SHP77 (cell line): ENCODE measurements at regions not wholly inside any gene's neighbourhood (a gene's known extent, or its start where the extent isn't known, plus 50 kb on each side); places are given as distances from the start of the nearest gene placed in this dataset.
"Not testable (repeated sequence)": the region's sequence is repeated elsewhere in the genome, so short reads cannot be mapped to it uniquely, and the experiment has no call there.

Experiments
- DNase-seq, 2 experiments: peaks; one replicate each; lab custom pipeline; 2025; lab: John Stamatoyannopoulos, UW

DNA sequence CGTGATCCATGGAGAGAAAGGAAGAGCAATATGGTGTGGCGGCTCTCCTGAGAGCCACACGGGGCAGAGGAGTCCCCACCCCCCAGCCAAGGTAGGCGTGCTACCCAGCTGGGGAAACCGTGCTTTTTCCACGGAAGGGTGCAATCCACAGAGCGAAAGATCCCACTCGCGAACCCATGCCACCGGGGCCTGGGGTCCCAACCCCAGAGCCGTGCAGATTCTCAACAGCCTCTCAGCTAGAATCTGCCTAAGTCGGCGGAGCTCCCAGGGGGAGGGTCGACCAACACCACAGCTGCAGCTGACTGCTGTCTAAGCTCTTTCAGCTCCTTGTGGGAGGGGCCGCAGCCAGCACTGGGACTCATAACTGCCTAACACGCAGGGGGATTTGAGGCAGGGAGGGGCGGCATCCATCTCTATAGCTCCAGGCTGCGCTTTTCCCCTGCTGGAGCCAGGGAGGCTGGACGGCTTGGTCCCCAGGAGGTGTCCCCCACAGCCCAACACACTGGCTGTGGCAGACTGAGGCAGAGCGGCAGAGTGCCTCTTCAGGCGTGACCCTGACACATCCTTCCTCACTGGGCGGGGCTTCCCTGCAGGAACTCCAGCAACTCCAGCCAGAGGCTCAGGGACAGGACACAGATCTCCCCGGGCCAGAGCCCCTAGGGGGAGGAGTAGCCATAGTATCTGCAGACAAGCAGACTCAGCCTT, 107.6 kb upstream of the ZBTB20 start:
- no peak for DNase-seq

DNA sequence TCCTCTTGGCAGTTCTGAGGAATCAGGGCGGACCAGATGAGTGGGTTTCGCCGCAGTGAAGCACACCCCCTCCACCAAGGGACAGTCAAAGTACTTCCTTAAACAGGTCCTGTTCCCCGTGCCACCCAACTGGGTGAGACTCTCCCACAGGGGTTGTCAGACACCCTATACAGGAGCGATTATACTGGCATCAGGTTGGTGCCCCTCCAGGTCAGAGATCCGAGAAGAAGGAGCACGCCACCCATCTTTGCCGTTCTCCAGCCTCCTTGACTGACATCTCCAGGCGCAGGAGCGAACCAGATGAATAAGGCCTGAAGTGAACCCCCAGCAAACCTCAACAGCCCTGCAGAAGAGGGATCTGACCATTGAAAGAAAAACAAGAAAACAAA, 108.1 kb upstream of the ZBTB20 start:
- no peak for DNase-seq

DNA sequence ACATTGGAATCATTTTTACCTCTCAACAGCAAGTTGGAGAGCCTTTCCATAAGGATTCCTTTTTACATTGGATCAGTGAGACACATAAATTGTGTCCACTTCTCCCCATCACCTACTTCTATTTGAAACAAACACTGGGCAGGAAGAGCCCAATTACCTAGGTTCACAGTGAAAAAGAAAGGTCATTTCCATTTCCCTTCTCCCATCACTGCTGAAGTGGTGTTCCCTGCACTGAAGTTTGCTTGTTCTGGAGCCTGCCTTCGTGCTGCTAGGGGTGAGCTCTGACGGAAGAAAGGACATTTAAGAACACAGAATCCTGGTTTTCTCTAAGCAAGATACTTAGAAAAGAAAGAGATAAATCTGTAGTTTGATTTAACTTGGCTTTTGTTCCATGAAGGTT, 123.8 kb upstream of the ZBTB20 start:
- DNase-seq, result no peak

- DNase-seq, result peak in 1 of 2 experiments; percentile 33
Measured at GRCh38 chr3:115272036-115272824, 125.1 kb upstream of the ZBTB20 start.

DNA sequence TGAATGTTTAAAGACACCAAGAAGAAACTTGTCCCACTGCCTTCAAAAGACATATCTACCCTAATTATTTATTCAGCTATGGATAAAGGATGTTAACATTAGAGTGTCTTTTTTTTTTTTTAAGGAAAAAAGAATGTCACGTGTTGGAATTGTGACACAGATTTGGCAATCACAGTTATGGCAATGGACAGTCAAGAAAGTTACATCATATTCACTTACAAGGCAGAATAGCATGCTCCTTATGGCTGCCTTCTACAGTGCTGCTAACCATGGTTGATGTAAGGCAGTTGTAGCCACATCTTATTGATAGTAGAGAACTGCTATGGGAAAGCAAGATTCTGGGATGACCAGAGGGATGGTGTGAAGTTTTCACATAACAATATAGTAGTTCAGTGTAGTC, 128.8 kb upstream of the ZBTB20 start:
- no peak for DNase-seq

DNA sequence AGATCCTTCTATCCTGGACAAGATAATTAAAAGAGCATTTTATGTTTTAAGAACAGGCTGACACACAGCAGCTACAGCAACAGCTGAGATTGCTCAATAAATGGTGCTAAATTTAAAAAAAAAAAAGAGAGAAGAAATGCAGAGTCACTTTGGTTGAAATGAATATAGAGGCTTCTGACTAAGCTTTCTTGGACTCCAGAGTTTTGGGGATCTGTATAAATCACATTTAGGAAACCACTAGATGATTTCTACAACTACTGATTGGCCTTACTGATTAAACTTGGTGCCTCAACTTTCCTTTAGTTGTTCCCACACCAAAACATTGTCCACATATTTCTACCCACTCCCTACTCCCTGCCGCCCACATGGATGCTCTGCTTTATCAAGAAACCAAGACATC, 132.9 kb upstream of the ZBTB20 start:
- DNase-seq, result no peak

- no peak for DNase-seq
Measured at GRCh38 chr3:115280506-115280905, 133.4 kb upstream of the ZBTB20 start.

DNA sequence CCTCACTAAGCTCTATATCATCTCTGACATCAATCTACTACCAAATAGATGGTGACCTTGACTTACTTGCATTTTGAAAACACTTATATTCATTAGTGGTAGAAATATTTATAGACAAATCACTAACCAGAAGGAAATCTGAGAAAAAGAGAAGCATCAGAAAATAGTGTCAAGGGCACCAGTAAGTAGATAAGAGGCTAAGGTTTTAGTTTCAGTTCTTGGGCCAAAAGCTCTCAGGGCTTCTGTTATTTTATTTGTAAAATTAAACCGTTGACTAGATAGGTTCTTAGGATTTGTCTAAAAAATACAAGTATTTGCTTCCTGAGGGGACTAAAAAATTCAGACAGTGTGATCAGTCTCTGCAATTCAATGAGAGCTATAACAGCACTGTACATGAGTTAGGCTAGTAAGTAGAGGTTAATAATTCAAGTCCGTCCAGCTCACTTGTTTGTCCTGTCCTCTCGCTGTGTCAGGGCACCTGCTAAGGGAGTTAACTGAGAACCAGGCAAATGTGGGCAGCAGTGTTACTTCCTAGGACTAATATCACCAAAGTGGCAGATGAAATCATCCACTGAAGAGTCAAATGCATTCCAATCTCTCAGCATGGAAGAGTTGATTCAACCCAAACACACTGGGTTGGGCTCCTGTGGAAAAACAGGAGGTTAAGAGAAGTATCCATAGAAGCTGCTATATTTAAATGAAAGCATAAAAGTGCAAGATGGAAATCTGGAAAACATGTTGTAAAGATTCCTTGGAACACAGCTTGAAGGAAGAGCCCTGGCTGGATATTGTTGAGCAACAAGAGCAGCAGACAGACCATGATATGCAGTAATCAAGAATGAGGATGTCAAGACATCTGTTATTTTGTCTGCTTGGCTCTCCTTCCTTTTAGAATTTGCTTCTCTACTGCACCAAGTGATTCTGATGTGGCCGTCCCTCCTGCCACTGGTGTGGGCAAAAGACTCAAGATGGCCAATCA, 134.9 kb upstream of the ZBTB20 start:
- no peak for DNase-seq

GRCh38 chr3:115284980-115285379, 137.9 kb upstream of the ZBTB20 start:
- no peak for DNase-seq

GRCh38 chr3:115286529-115287197, 139.6 kb upstream of the ZBTB20 start:
- no peak for DNase-seq

DNA sequence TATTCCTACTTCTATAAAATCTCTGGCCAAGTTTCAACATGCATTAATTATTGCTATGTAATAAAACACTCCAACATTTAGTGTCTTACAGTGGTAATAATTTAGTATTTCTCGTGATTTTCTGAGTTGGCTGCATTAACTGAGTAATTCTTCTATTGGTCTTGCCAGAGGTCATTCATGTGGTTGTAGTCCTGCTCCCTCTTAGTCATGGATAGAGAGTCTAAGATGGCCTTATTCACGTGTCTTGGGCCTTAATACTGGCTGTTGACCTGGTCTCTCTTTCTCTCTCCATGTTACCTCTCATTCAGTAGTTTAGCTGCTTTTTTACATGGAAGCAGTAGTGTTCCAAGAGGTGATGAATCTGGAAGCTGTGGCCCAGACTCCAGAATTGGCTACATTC, 140.1 kb upstream of the ZBTB20 start:
- no peak for DNase-seq

DNA sequence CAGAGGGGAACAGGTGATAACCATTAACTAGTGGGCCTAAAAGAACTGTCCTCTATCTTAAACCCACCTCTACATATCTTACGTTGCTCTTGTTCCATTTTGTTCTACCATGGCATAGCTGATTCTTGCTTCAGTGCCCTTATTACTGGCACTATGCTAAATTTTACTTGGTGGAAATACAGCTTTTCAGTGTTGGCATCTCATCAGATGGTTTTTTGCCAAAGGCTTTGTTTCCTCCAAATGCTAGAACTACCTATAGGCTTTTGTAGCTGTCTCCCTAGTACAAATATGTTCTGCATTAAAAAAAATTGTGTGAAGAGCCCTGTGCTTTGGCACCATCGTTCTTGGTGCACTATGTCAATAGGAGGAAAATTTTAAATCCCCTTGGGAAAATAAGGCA, 145.0 kb upstream of the ZBTB20 start:
- DNase-seq, result no peak

DNA sequence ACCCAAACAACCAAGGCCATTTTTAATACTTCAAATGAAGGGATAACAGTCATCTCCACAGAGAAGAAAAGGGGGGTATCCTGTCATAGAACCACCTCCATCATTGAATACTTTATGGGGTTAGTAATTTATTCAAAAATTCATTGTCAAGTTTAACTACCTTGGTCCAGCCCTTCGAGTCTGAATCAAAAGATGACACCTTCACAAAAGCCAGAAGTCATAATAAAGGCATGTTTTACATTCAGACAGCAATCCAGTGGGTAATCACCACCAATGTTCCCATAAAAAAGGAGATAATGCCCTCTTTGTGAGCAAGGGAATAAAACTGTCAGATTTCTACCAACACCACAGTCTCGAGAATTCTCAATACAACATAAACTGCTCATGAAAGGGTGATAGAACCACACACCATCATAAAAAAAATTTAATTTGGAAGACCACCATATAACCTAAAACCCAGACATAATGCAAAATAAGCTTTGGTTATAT, 145.6 kb upstream of the ZBTB20 start:
- no peak for DNase-seq

GRCh38 chr3:115293321-115293720, 146.2 kb upstream of the ZBTB20 start:
- no peak for DNase-seq

DNA sequence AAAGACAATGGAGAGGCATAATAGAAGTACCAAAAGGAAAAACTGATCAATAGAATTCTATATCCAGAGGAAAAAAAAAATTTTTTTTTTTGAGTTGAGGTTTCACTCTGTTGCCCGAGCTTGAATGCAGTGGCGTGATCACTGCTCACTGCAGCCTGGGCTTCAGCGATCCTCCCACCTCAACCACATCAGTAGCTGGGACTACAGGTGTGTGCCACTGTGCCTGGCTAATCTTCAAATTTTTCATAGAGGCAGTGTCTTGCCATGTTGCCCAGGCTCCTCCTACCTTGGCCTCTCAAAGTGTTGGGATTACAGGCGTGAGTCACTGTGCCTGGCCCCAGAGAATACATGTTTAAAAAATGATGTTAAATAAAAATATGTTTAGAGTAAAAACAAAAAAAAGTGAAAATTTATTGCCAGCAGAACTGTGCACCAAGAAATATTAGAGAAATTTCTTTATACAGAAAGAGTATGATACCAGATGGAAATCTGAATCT, 154.3 kb upstream of the ZBTB20 start:
- no peak for DNase-seq

DNA sequence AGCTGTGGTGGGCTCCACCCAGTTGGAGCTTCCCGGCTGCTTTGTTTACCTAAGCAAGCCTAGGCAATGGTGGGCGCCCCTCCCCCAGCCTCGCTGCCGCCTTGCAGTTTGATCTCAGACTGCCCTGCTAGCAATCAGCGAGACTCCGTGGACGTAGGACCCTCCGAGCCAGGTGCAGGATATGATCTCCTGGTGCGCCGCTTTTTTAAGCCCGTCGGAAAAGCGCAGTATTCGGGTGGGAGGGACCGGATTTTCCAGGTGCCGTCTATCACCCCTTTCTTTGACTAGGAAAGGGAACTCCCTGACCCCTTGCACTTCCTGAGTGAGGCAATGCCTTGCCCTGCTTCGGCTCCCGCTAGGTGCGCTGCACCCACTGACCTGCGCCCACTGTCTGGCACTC, 170.9 kb upstream of the ZBTB20 start:
- not testable (repeated sequence) for DNase-seq

- peak in 1 of 2 experiments; percentile 5 for DNase-seq
Measured at GRCh38 chr3:115321400-115321805, 174.3 kb upstream of the ZBTB20 start.

DNA sequence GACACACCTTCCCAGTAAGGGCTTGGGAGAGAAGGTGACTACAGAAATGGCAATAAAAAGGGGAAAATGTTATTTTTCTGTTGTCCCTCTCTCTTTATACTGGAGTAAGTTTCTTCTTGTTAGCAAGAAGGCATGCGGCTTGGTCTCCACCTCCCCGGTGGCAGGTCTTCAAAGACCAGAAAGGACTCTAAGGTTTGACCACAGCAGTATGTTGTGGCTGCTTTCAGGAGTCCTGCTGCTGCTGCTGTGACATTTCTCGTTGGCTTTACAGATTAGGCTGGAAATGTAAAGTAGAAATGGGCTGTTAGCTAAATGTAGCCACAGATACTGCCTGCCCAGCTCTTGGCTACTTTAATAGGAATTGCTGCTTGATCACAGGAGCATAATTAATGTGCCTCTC, 175.8 kb upstream of the ZBTB20 start:
- DNase-seq, result no peak

DNA sequence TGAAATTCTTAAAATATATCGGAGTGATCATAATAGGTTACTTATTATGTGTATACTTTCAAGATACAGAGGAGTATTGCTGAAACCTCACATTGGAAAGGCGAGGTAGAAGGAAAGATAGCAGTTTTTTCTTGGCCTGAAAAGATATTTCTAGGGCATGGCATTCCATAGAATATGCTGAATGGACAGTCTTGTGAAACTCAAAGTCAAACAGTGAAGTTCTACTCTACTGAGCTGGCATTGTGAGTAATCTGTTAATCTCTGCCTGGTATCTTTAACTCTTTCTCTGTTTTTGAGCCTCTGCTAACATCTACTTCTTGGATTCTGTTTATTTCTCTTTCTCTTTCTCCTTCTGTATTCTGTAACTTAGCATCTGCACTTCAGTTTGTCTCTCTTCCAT, 176.3 kb upstream of the ZBTB20 start:
- DNase-seq, result no peak

GRCh38 chr3:115324056-115324455, 177.0 kb upstream of the ZBTB20 start:
- DNase-seq, result no peak

DNA sequence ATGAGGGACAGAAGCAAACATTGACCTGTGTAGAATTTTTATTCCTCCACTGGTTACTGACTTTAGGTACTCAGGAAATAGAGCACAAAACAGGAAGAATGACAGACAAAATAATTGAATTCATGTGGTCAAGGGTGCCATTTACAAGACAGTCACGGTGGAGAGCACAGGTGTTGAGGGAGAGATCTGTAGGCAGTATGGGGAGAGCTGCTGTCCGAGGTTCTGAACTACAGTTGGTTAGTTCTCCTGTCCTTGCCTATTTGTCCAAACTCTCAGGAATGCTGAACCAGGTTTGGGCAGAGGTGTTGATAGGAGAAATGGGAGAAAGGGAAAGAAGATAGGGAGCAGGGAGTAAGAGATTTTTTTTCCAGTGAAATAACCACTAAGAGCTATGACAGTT, 178.5 kb upstream of the ZBTB20 start:
- no peak for DNase-seq

DNA sequence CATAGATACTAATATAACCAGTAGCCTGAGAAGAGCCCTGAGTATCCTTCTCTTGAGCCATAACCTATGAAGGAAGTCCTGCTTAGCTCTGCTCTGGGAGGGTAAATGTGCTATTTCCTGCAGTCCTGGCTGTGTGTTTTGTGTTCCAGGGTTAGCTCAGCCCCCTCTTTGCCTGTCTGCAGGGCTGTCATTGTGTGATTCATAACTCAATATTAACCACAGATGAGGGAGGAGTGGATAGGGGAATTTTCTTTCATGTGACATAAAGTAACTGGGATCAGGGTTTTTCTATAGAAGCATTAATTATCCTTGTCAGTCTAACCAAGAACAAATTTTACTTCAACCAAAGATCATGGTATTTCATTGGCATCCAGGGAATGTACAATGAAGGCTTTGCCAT, 183.3 kb upstream of the ZBTB20 start:
- DNase-seq, result no peak
